ENCODE measurements at regions not wholly inside any gene's neighbourhood (a gene's known extent, or its start where the extent isn't known, plus 50 kb on each side); places are given as distances from the start of the nearest gene placed in this dataset.
A peak's percentile ranks its signal among the peaks of the same experiment; 100 is the strongest.

- Mint-ChIP-seq H3K4me1 (peaks cover 14% of the 10 kb centered on the region), H3K9me3 (no peaks in the 10 kb centered on the region), H3K36me3 (no peaks in the 10 kb centered on the region), H3K27ac (no peak overlapping the region), H3K4me3 (no peak overlapping the region), H3K27me3 (ENCODE audit: insufficient read depth, low read depth) (no peaks in the 10 kb centered on the region)
- Histone ChIP-seq H3K27me3 (no peaks in the 10 kb centered on the region), H3K27ac (no peak overlapping the region), H4K20me1 (ENCODE audit: low read depth) (no peaks in the 10 kb centered on the region), H3K4me3 (no peak overlapping the region), H3K79me2 (ENCODE audit: low read depth) (no peaks in the 10 kb centered on the region), H3K4me1 (peaks cover 9% of the 10 kb centered on the region), H3K36me3 (no peaks in the 10 kb centered on the region), H3F3A (ENCODE audit: low read depth) (no peaks in the 10 kb centered on the region), H3K9me3 (ENCODE audit: low read depth) (no peaks in the 10 kb centered on the region), H3K9ac (no peak overlapping the region), H3K4me2 (no peak overlapping the region), H2AFZ (replicated peaks) (peak overlapping the region; percentile 36)
- no peak for DNase-seq (ENCODE audit: low spot score)
- TF ChIP-seq CTCF (IDR thresholded peaks at IDR 0.05): no peak
- no peak for TF ChIP-seq EZH2phosphoT487 (IDR thresholded peaks at IDR 0.05)
- TF ChIP-seq EZH2 (IDR thresholded peaks at IDR 0.05): no peak
These were observed 101.0 kb upstream of the STEAP1B start for GRCh38 chr7:22601003-22601402.

- H2AFZ ChIP-seq (replicated peaks): peak overlapping the region; percentile 29
These were observed 98.4 kb upstream of the STEAP1B start for GRCh38 chr7:22598318-22598920.

GRCh38 chr7:22597844-22598243 is 97.9 kb upstream of the STEAP1B start:
- peaks cover 2% of the 10 kb centered on the region for H3K27me3 Mint-ChIP-seq (ENCODE audit: insufficient read depth, low read depth)
- no peaks in the 10 kb centered on the region for H3K9me3 Mint-ChIP-seq
- Histone ChIP-seq H3K4me1 (peaks cover 9% of the 10 kb centered on the region), H3K27ac (no peak overlapping the region), H3F3A (ENCODE audit: low read depth) (no peaks in the 10 kb centered on the region), H3K4me3 (no peak overlapping the region), H3K36me3 (no peaks in the 10 kb centered on the region), H2AFZ (replicated peaks) (no peak overlapping the region), H3K79me2 (ENCODE audit: low read depth) (no peaks in the 10 kb centered on the region), H3K9ac (no peak overlapping the region), H3K9me3 (ENCODE audit: low read depth) (no peaks in the 10 kb centered on the region), H3K4me2 (no peak overlapping the region), H4K20me1 (ENCODE audit: low read depth) (no peaks in the 10 kb centered on the region), H3K27me3 (no peaks in the 10 kb centered on the region)
- H3K4me1 Mint-ChIP-seq: peaks cover 14% of the 10 kb centered on the region
- no peak for DNase-seq (ENCODE audit: low spot score)
- H3K36me3 Mint-ChIP-seq: no peaks in the 10 kb centered on the region
- TF ChIP-seq EZH2 (IDR thresholded peaks at IDR 0.05) (no peak), CTCF (IDR thresholded peaks at IDR 0.05) (no peak), EZH2phosphoT487 (IDR thresholded peaks at IDR 0.05) (no peak)
- H3K4me3 Mint-ChIP-seq: no peak overlapping the region
- H3K27ac Mint-ChIP-seq: no peak overlapping the region

More at GRCh38 chr7:22598318-22598920, 98.4 kb upstream of the STEAP1B start:
- no peak for DNase-seq (ENCODE audit: low spot score)
- Histone ChIP-seq H3F3A (ENCODE audit: low read depth) (no peaks in the 10 kb centered on the region), H3K4me2 (no peak overlapping the region), H3K36me3 (no peaks in the 10 kb centered on the region), H3K4me1 (peaks cover 9% of the 10 kb centered on the region), H4K20me1 (ENCODE audit: low read depth) (no peaks in the 10 kb centered on the region), H3K27ac (no peak overlapping the region), H3K27me3 (no peaks in the 10 kb centered on the region), H3K9me3 (ENCODE audit: low read depth) (no peaks in the 10 kb centered on the region), H3K4me3 (no peak overlapping the region), H3K79me2 (ENCODE audit: low read depth) (no peaks in the 10 kb centered on the region), H3K9ac (no peak overlapping the region)
- peaks cover 14% of the 10 kb centered on the region for H3K4me1 Mint-ChIP-seq
- TF ChIP-seq CTCF (IDR thresholded peaks at IDR 0.05): no peak
- no peak for TF ChIP-seq EZH2phosphoT487 (IDR thresholded peaks at IDR 0.05)
- TF ChIP-seq EZH2 (IDR thresholded peaks at IDR 0.05): no peak
- H3K9me3 Mint-ChIP-seq: no peaks in the 10 kb centered on the region
- no peak overlapping the region for H3K4me3 Mint-ChIP-seq
- H3K27ac Mint-ChIP-seq: no peak overlapping the region
- H3K36me3 Mint-ChIP-seq: no peaks in the 10 kb centered on the region
- peaks cover 2% of the 10 kb centered on the region for H3K27me3 Mint-ChIP-seq (ENCODE audit: insufficient read depth, low read depth)
